WTC11 (cell line): ENCODE measurements at regions not wholly inside any gene's neighbourhood (a gene's known extent, or its start where the extent isn't known, plus 50 kb on each side); places are given as distances from the start of the nearest gene placed in this dataset.

Experiments
- CTCF ChIP-seq: fragments of 200-600 bp; IDR thresholded peaks from 2 replicates; pipeline ENCODE4 v1.8.0; 2022; ENCODE audit warnings: antibody characterized with exemption
- ESRRA ChIP-seq: sonication (generic); formaldehyde crosslinking; IDR thresholded peaks from 2 replicates; pipeline ENCODE4 v1.8.1; 2022; ENCODE audit warnings: mild to moderate bottlenecking, missing genetic modification reagents, borderline replicate concordance
- ETV6 ChIP-seq: sonication (generic); formaldehyde crosslinking; IDR thresholded peaks from 2 replicates; pipeline ENCODE4 v1.8.1; 2022; ENCODE audit warnings: mild to moderate bottlenecking, missing genetic modification reagents
- FOXP4 ChIP-seq: sonication (generic); formaldehyde crosslinking; IDR thresholded peaks from 2 replicates; pipeline ENCODE4 v1.8.0; 2022; ENCODE audit warnings: mild to moderate bottlenecking, missing genetic modification reagents
- KAT7 ChIP-seq: sonication (generic); formaldehyde crosslinking; IDR thresholded peaks from 2 replicates; pipeline ENCODE4 v1.8.1; 2023; ENCODE audit warnings: missing genetic modification reagents, mild to moderate bottlenecking, borderline replicate concordance
- NR1H2 ChIP-seq: sonication (generic); formaldehyde crosslinking; IDR thresholded peaks from 2 replicates; pipeline ENCODE4 v1.9.0; 2021; ENCODE audit warnings: mild to moderate bottlenecking, moderate library complexity, missing genetic modification reagents
- NR2C2 ChIP-seq: sonication (generic); formaldehyde crosslinking; IDR thresholded peaks from 2 replicates; pipeline ENCODE4 v1.8.0; 2022; ENCODE audit warnings: mild to moderate bottlenecking, missing genetic modification reagents
- TEAD1 ChIP-seq: sonication (generic); formaldehyde crosslinking; IDR thresholded peaks from 2 replicates; pipeline ENCODE4 v1.8.0; 2022; ENCODE audit warnings: mild to moderate bottlenecking, missing genetic modification reagents
- ZNF138 ChIP-seq: sonication (generic); formaldehyde crosslinking; conservative IDR thresholded peaks from 2 replicates; pipeline ENCODE4 v1.8.1; 2022; ENCODE audit warnings: mild to moderate bottlenecking, moderate library complexity, missing genetic modification reagents
- ZNF232 ChIP-seq: sonication (generic); formaldehyde crosslinking; IDR thresholded peaks from 2 replicates; pipeline ENCODE4 v1.8.0; 2022; ENCODE audit warnings: mild to moderate bottlenecking, missing genetic modification reagents
- ZNF317 ChIP-seq: sonication (generic); formaldehyde crosslinking; IDR thresholded peaks from 2 replicates; pipeline ENCODE4 v1.8.1; 2023; ENCODE audit warnings: low read depth, mild to moderate bottlenecking, moderate library complexity, missing genetic modification reagents, borderline replicate concordance
- TF ChIP-seq, protein P1 (sequence below): sonication (generic); formaldehyde crosslinking; IDR thresholded peaks from 2 replicates; pipeline ENCODE4 v1.8.1; 2022; ENCODE audit warnings: missing genetic modification reagents, borderline replicate concordance
- TF ChIP-seq, protein P2 (sequence below): sonication (generic); formaldehyde crosslinking; IDR thresholded peaks from 2 replicates; pipeline ENCODE4 v1.8.1; 2022; ENCODE audit warnings: low read depth, missing genetic modification reagents, borderline replicate concordance

DNA sequence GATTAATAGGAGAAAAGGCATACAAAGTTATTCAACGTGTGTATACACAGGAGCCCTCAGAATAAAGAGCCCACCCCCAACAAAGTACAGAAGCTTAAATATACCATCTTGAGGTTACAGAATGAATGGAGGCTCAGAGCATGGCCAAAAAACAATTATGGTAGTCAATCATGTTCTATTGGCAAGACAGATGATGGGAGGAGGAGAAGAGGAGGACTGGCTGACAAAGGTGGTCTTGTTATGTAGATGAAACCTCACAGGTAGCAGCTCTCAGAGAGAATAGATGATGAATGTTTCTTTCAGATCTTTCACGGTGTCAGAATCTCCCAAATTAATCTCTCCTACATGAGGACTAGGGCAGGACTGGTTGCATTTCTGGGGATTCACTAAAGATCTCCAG is 66.0 kb downstream of the ARL4C start:
- TF ChIP-seq ESRRA = no peak
- no peak for TF ChIP-seq CTCF
- TF ChIP-seq ZNF317 (CRISPR knock-in tag) = no peak
- TF ChIP-seq, protein P1, sequence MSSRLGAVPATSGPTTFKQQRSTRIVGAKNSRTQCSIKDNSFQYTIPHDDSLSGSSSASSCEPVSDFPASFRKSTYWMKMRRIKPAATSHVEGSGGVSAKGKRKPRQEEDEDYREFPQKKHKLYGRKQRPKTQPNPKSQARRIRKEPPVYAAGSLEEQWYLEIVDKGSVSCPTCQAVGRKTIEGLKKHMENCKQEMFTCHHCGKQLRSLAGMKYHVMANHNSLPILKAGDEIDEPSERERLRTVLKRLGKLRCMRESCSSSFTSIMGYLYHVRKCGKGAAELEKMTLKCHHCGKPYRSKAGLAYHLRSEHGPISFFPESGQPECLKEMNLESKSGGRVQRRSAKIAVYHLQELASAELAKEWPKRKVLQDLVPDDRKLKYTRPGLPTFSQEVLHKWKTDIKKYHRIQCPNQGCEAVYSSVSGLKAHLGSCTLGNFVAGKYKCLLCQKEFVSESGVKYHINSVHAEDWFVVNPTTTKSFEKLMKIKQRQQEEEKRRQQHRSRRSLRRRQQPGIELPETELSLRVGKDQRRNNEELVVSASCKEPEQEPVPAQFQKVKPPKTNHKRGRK (CRISPR knock-in tag) = no peak
- no peak for TF ChIP-seq FOXP4 (CRISPR knock-in tag)
- TF ChIP-seq TEAD1 = no peak
- TF ChIP-seq ZNF138 (CRISPR knock-in tag) = no peak
- TF ChIP-seq NR2C2 = no peak
- no peak for TF ChIP-seq ZNF232 (CRISPR knock-in tag)
- TF ChIP-seq, protein P2, sequence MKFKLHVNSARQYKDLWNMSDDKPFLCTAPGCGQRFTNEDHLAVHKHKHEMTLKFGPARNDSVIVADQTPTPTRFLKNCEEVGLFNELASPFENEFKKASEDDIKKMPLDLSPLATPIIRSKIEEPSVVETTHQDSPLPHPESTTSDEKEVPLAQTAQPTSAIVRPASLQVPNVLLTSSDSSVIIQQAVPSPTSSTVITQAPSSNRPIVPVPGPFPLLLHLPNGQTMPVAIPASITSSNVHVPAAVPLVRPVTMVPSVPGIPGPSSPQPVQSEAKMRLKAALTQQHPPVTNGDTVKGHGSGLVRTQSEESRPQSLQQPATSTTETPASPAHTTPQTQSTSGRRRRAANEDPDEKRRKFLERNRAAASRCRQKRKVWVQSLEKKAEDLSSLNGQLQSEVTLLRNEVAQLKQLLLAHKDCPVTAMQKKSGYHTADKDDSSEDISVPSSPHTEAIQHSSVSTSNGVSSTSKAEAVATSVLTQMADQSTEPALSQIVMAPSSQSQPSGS (CRISPR knock-in tag) = no peak
- no peak for TF ChIP-seq KAT7 (CRISPR knock-in tag)
- no peak for TF ChIP-seq ETV6
- TF ChIP-seq NR1H2 = no peak
